SK-N-MC (cell line): ENCODE measurements at regions not wholly inside any gene's neighbourhood (a gene's known extent, or its start where the extent isn't known, plus 50 kb on each side); places are given as distances from the start of the nearest gene placed in this dataset.

Experiments used
- EZH2 ChIP-seq: fragments of 200-600 bp; sonication (generic); IDR thresholded peaks from one replicate; pipeline ENCODE4 v1.6.1; 2017; ENCODE audit warnings: antibody characterized with exemption
- FOXP2 ChIP-seq: optimal IDR thresholded peaks from 2 replicates; pipeline ENCODE3; 2011; ENCODE audit warnings: mild to moderate bottlenecking, moderate library complexity; ENCODE audit not compliant: insufficient read depth; ENCODE audit errors: extremely low read length, control extremely low read depth
- POLR2AphosphoS5 ChIP-seq: IDR thresholded peaks from 2 replicates; pipeline ENCODE4 v1.6.1; 2012; ENCODE audit warnings: mild to moderate bottlenecking, low read depth, low read length, borderline replicate concordance

GRCh38 chr4:116059361-116059760, 945.9 kb upstream of the NDST4 start:
- TF ChIP-seq POLR2AphosphoS5: no peak
- TF ChIP-seq EZH2: no peak
- TF ChIP-seq FOXP2: no peak
